Stomach smooth muscle (tissue), 2 donors: ENCODE measurements at regions not wholly inside any gene's neighbourhood (a gene's known extent, or its start where the extent isn't known, plus 50 kb on each side); places are given as distances from the start of the nearest gene placed in this dataset.

Experiments
- H3K27ac ChIP-seq: one replicate; pipeline ENCODE4 v1.7.0; 2013; ENCODE audit warnings: mild to moderate bottlenecking, low read length, inconsistent platforms
- H3K27me3 ChIP-seq, 2 donors: one replicate each; pipeline ENCODE4 v1.7.0; 2013; ENCODE audit warnings: low read length in 2 of 2; ENCODE audit not compliant: insufficient read depth in 2 of 2, control insufficient read depth in 1 of 2
- H3K36me3 ChIP-seq, 2 donors: one replicate each; pipeline ENCODE4 v1.7.0; 2013; ENCODE audit warnings: low read length in 2 of 2; ENCODE audit not compliant: control insufficient read depth in 2 of 2, insufficient read depth in 2 of 2
- H3K4me1 ChIP-seq: one replicate; pipeline ENCODE4 v1.7.0; 2013; ENCODE audit warnings: low read length; ENCODE audit not compliant: control insufficient read depth, insufficient read depth
- H3K4me3 ChIP-seq, 2 donors: one replicate each; pipeline ENCODE4 v1.7.0; 2013; ENCODE audit warnings: low read length in 2 of 2
- H3K9ac ChIP-seq, 2 donors: one replicate each; pipeline ENCODE4 v1.7.0; 2013; ENCODE audit warnings: low read length in 2 of 2, mild to moderate bottlenecking in 1 of 2
- H3K9me3 ChIP-seq, 2 donors: one replicate each; pipeline ENCODE4 v1.7.0; 2013; ENCODE audit warnings: low read length in 2 of 2; ENCODE audit not compliant: control insufficient read depth in 2 of 2
- donor health status: healthy.
- donor health status: Pancreatic carcinoma.

DNA sequence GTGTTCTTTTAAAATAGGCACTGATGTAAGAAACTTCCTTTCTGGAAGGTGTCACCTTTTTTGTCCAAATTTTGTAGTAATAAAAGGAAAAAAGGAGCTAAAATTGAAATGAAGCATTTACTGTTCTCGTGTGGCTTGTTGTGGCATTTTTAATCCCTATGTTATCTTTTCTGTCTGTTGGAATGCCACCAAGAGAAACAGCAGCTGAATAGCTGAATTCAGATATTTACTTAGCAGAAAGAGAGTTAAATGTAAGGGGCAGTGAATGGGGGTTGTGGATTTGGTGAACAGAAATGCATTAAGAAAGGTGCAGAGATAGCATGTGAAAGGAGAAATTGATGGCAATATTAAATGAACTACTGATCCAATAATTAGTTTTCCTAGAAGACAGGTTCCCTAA, 573.6 kb upstream of the EPHA7 start:
- no peak overlapping the region for H3K27ac ChIP-seq
- no peaks in the 10 kb centered on the region for H3K9me3 ChIP-seq
- H3K4me3 ChIP-seq, result no peak overlapping the region
- H3K4me1 ChIP-seq, result no peaks in the 10 kb centered on the region
- H3K9ac ChIP-seq, result no peak overlapping the region
- H3K36me3 ChIP-seq, result no peaks in the 10 kb centered on the region
- H3K27me3 ChIP-seq, result no peaks in the 10 kb centered on the region

DNA sequence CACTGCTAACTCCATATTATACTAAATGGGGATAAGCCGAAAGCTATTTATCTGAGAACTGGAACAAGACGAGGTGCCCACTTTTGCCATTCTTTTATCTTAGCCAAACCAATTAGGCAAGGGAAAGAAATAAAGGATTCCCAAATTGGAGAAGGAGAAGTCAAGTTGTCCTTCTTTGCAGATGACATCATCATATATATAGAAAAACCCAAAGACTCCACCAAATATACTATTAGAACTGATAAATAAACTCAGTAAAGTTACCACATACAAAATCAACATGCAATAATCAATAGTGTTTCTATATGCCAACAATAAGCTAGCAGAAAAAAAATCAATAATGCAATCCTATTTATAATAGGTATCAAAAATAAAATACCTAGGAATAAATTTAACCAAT, 570.3 kb upstream of the EPHA7 start:
- H3K4me1 ChIP-seq, result no peaks in the 10 kb centered on the region
- H3K9ac ChIP-seq, result no peak overlapping the region
- H3K27ac ChIP-seq, result no peak overlapping the region
- H3K36me3 ChIP-seq, result no peaks in the 10 kb centered on the region
- H3K27me3 ChIP-seq, result no peaks in the 10 kb centered on the region
- no peaks in the 10 kb centered on the region for H3K9me3 ChIP-seq
- H3K4me3 ChIP-seq, result no peak overlapping the region

- Histone ChIP-seq H3K9me3 (no peaks in the 10 kb centered on the region), H3K4me1 (no peaks in the 10 kb centered on the region), H3K36me3 (no peaks in the 10 kb centered on the region), H3K9ac (no peak overlapping the region), H3K27me3 (no peaks in the 10 kb centered on the region), H3K27ac (no peak overlapping the region), H3K4me3 (no peak overlapping the region)
Observed at GRCh38 chr6:93985953-93986352, 566.6 kb upstream of the EPHA7 start.

GRCh38 chr6:93975159-93975558, 555.8 kb upstream of the EPHA7 start:
- no peaks in the 10 kb centered on the region for H3K36me3 ChIP-seq
- no peak overlapping the region for H3K9ac ChIP-seq
- H3K4me1 ChIP-seq, result no peaks in the 10 kb centered on the region
- H3K4me3 ChIP-seq, result no peak overlapping the region
- H3K27me3 ChIP-seq, result no peaks in the 10 kb centered on the region
- no peaks in the 10 kb centered on the region for H3K9me3 ChIP-seq
- H3K27ac ChIP-seq, result no peak overlapping the region

DNA sequence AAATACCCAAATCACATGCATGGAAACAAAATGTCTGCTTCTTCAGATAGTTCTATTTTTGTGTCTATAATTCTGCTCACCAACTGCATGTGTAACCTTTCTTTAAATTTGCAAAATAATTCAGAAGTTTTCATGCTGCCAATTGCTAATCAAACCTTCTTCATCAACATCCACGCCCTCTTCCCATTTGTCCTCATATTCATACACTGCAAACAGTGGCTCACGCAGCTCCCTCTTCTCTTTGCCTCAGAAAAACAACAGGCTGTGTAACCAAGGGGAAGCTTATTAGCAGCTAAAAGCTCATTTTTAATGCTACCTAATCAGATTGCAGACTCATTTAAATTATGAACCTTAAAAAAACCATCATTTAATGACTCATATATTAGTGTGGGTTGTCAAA, 555.0 kb upstream of the EPHA7 start:
- no peaks in the 10 kb centered on the region for H3K4me1 ChIP-seq
- H3K27ac ChIP-seq, result no peak overlapping the region
- H3K36me3 ChIP-seq, result no peaks in the 10 kb centered on the region
- no peaks in the 10 kb centered on the region for H3K9me3 ChIP-seq
- no peak overlapping the region for H3K9ac ChIP-seq
- no peak overlapping the region for H3K4me3 ChIP-seq
- no peaks in the 10 kb centered on the region for H3K27me3 ChIP-seq

DNA sequence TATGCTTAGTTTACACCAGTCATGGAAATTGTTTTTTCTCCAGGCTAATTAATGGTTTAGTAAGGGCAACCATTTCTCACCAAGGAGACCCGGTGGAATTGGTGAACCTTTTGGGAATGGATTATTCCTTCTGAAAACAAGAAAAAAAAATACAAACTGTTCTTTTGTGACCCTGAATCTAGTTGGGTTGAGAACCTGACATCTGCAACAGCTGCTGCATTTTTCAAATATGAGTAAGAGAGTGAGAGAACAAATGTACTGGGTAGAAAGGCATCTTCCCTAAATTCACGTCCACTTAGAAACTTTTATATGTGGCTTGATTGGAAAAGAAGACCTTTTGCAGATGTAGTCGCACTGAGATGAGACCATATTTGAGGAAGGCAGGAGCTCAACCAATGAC, 553.4 kb upstream of the EPHA7 start:
- H3K4me3 ChIP-seq, result no peak overlapping the region
- H3K9ac ChIP-seq, result no peak overlapping the region
- H3K27me3 ChIP-seq, result no peaks in the 10 kb centered on the region
- H3K27ac ChIP-seq, result no peak overlapping the region
- H3K4me1 ChIP-seq, result no peaks in the 10 kb centered on the region
- H3K36me3 ChIP-seq, result no peaks in the 10 kb centered on the region
- H3K9me3 ChIP-seq, result no peaks in the 10 kb centered on the region

DNA sequence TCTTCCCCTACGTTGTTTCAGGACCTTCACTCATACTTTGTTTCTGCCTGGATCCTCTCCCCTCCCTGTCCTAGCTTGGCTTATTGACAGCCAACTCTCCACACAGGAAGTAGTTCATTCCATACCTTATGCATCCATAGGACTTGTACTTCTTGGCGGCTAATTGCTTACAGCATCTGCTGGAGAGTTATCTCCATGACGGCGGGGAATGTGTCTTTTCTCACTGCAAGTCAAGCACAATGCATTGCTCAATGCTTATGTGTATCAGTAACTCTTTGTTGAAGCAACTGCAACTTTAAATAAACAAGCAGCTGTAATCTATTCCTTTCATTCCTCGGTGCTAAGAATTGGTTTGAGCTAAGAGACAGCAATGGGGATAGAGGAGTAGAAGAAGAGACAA, 551.3 kb upstream of the EPHA7 start:
- Histone ChIP-seq H3K36me3 (no peaks in the 10 kb centered on the region), H3K27me3 (no peaks in the 10 kb centered on the region), H3K9ac (no peak overlapping the region), H3K4me1 (no peaks in the 10 kb centered on the region), H3K4me3 (no peak overlapping the region), H3K9me3 (no peaks in the 10 kb centered on the region), H3K27ac (no peak overlapping the region)

DNA sequence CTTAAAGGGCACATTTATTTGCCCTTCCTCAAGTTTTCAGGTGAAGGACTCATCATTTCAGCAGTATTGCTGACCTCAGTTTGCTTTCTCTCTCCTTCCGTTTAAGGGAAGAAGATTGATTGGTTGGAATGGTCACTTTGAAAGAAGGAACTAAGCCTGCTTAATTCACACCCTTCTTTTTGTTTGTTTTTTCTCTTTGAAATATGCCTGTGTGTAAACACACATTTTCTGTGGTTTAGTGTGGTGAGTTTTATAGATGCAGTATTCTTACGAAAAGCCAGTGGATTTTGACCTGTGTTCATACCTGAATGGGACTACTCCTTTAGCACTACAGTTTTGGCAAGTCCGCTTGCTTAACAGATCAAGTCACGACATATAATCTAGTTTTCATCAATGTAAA, 548.8 kb upstream of the EPHA7 start:
- Histone ChIP-seq H3K9ac (no peak overlapping the region), H3K4me1 (no peaks in the 10 kb centered on the region), H3K4me3 (no peak overlapping the region), H3K27ac (no peak overlapping the region), H3K36me3 (no peaks in the 10 kb centered on the region), H3K27me3 (no peaks in the 10 kb centered on the region), H3K9me3 (no peaks in the 10 kb centered on the region)

GRCh38 chr6:93964926-93965325, 545.6 kb upstream of the EPHA7 start:
- H3K27me3 ChIP-seq, result no peaks in the 10 kb centered on the region

DNA sequence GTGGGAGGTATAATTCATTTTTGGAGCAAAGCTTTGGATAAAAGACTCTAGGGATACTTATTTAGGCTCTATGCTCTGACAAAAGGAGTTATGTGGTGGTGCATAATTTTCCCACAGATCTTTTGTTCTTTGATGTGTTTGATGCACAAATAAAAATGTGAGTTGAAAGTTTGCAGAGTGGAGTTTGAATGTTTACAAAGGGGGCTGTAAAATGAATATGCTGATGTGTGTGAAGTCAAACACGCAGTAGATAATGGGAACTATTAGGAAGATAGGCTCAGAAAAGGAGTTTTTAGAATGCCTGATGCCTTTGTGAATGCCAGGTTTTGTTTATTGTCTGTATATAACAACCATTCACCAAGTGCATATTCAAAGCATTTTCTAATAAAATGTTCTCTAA, 545.0 kb upstream of the EPHA7 start:
- H3K27ac ChIP-seq, result no peak overlapping the region
- H3K36me3 ChIP-seq, result no peaks in the 10 kb centered on the region
- no peak overlapping the region for H3K9ac ChIP-seq
- no peaks in the 10 kb centered on the region for H3K4me1 ChIP-seq
- no peak overlapping the region for H3K4me3 ChIP-seq
- H3K9me3 ChIP-seq, result no peaks in the 10 kb centered on the region
- H3K27me3 ChIP-seq, result no peaks in the 10 kb centered on the region

More at GRCh38 chr6:93964926-93965325, 545.6 kb upstream of the EPHA7 start:
- Histone ChIP-seq H3K27ac (no peak overlapping the region), H3K4me1 (no peaks in the 10 kb centered on the region), H3K9ac (no peak overlapping the region), H3K36me3 (no peaks in the 10 kb centered on the region), H3K9me3 (no peaks in the 10 kb centered on the region), H3K4me3 (no peak overlapping the region)

- no peaks in the 10 kb centered on the region for H3K4me1 ChIP-seq
- no peaks in the 10 kb centered on the region for H3K36me3 ChIP-seq
- H3K9me3 ChIP-seq, result no peaks in the 10 kb centered on the region
- no peak overlapping the region for H3K27ac ChIP-seq
- H3K4me3 ChIP-seq, result no peak overlapping the region
- H3K27me3 ChIP-seq, result no peaks in the 10 kb centered on the region
- no peak overlapping the region for H3K9ac ChIP-seq
Observed at GRCh38 chr6:93962566-93962965, 543.2 kb upstream of the EPHA7 start.

- no peak overlapping the region for H3K27ac ChIP-seq
- H3K36me3 ChIP-seq, result no peaks in the 10 kb centered on the region
- no peaks in the 10 kb centered on the region for H3K9me3 ChIP-seq
Observed at GRCh38 chr6:93954584-93954983, 535.2 kb upstream of the EPHA7 start.

More at GRCh38 chr6:93954584-93954983, 535.2 kb upstream of the EPHA7 start:
- Histone ChIP-seq H3K4me3 (no peak overlapping the region), H3K27me3 (no peaks in the 10 kb centered on the region), H3K4me1 (no peaks in the 10 kb centered on the region), H3K9ac (no peak overlapping the region)
